Testis (tissue), 2 donors: ENCODE measurements at regions not wholly inside any gene's neighbourhood (a gene's known extent, or its start where the extent isn't known, plus 50 kb on each side); places are given as distances from the start of the nearest gene placed in this dataset.

Experiments
- DNase-seq: peaks from one replicate; pipeline ENCODE4 v3.0.0-alpha.2; 2019
- H3K27ac ChIP-seq, 2 donors: fragments of 200-600 bp; sonication (generic); one replicate each; pipeline ENCODE4 v1.5.1; 2019
- H3K27me3 ChIP-seq: fragments of 200-600 bp; sonication (generic); one replicate; pipeline ENCODE4 v1.5.1; 2019
- H3K36me3 ChIP-seq: fragments of 200-600 bp; sonication (generic); one replicate; pipeline ENCODE4 v1.5.1; 2017; ENCODE audit warnings: low read depth; ENCODE audit errors: missing control alignments
- H3K4me1 ChIP-seq: fragments of 200-600 bp; sonication (generic); one replicate; pipeline ENCODE4 v1.5.1; 2019
- H3K4me3 ChIP-seq, 2 donors: fragments of 200-600 bp; sonication (generic); one replicate each; pipeline ENCODE4 v1.5.1; 2017 to 2019
- H3K9me3 ChIP-seq: fragments of 200-600 bp; sonication (generic); one replicate; pipeline ENCODE4 v1.5.1; 2017
- POLR2A ChIP-seq: fragments of 450-650 bp; IDR thresholded peaks from one replicate; pipeline ENCODE4 v1.6.1; 2017; ENCODE audit warnings: antibody characterized with exemption, mild to moderate bottlenecking, moderate library complexity
- WGBS, 2 donors: methylation state at CpG; one replicate each; pipeline ENCODE4 v1.1.5; 2018; 5-methylcytosine and 5-hydroxymethylcytosine counted together
- intact Hi-C: fragments of 100-400 bp; cut with DNase I; formaldehyde crosslinking; loops from one replicate; pipeline ENCODE4 v1.15.1; 2023; ENCODE audit warnings: low total_unique reads
- TF ChIP-seq, protein P1 (sequence below), 3 experiments: fragments of 450-650 bp in 2 of 3; fragments of 200-600 bp in 1 of 3; sonication (generic) in 1 of 3; IDR thresholded peaks; one replicate each; pipeline ENCODE4 v1.5.1; 2016 to 2019; ENCODE audit warnings: antibody characterized with exemption in 3 of 3, mild to moderate bottlenecking in 2 of 3, moderate library complexity in 1 of 3

DNA sequence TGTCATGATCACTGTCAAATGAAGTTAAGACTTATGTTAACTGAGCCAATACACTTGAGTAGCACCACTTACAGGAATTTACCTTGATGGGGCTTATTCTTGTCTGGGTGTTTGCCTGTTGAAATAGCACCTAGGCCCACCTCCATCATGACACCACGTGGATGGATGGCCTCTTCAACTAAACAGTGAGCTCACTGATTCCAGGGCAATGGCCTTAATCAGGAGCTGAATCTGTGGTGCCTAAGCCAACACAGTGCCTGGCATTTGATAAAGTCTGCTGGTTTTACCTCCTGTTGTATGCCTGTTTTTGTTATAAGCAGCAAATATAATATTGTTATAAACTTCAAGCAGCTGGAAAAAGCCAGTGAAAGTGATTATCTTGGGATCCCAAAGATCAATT lies 190.5 kb downstream of the LURAP1L start:
- no peaks in the 10 kb centered on the region for H3K4me1 ChIP-seq
- no peaks in the 10 kb centered on the region for H3K27me3 ChIP-seq
- 64 to 79% methylated on average over 1 of the region's 1 CpG for WGBS, 2 donors
- DNase-seq: no peak
- no peaks in the 10 kb centered on the region for H3K9me3 ChIP-seq
- intact Hi-C loops: no loop called here
- no peak for TF ChIP-seq POLR2A
- TF ChIP-seq, protein P1, sequence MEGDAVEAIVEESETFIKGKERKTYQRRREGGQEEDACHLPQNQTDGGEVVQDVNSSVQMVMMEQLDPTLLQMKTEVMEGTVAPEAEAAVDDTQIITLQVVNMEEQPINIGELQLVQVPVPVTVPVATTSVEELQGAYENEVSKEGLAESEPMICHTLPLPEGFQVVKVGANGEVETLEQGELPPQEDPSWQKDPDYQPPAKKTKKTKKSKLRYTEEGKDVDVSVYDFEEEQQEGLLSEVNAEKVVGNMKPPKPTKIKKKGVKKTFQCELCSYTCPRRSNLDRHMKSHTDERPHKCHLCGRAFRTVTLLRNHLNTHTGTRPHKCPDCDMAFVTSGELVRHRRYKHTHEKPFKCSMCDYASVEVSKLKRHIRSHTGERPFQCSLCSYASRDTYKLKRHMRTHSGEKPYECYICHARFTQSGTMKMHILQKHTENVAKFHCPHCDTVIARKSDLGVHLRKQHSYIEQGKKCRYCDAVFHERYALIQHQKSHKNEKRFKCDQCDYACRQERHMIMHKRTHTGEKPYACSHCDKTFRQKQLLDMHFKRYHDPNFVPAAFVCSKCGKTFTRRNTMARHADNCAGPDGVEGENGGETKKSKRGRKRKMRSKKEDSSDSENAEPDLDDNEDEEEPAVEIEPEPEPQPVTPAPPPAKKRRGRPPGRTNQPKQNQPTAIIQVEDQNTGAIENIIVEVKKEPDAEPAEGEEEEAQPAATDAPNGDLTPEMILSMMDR (IDR thresholded peaks at IDR 0.05): no peak
- no peak overlapping the region for H3K27ac ChIP-seq
- H3K4me3 ChIP-seq: no peak overlapping the region
- no peaks in the 10 kb centered on the region for H3K36me3 ChIP-seq

DNA sequence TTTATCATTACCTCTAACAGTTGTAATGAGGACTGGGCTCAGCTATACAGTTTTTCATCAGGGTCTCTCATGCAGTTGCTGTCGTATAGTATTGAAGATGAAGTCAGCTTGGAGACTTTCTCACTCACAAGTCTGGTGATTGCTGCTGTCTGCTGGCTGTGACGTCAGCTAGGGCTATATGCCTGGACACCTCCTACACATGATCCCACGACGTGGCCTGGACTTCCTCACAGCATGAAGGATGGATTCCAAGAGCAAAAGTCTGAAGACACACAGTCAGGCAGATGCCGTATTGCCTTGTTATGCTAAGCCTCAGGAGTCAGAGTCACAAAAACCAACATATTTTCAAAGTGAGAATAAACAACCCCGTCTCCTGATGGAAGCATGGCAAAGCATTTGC lies 193.3 kb downstream of the LURAP1L start:
- WGBS, 2 donors: 60 to 76% methylated on average over 6 of the region's 6 CpGs
- Histone ChIP-seq H3K4me1 (no peaks in the 10 kb centered on the region), H3K27ac (no peak overlapping the region), H3K4me3 (no peak overlapping the region), H3K27me3 (no peaks in the 10 kb centered on the region), H3K9me3 (no peaks in the 10 kb centered on the region), H3K36me3 (no peaks in the 10 kb centered on the region)
- intact Hi-C loops: no loop called here
- DNase-seq: no peak
- TF ChIP-seq POLR2A: no peak
- TF ChIP-seq, protein P1 (IDR thresholded peaks at IDR 0.05): no peak

DNA sequence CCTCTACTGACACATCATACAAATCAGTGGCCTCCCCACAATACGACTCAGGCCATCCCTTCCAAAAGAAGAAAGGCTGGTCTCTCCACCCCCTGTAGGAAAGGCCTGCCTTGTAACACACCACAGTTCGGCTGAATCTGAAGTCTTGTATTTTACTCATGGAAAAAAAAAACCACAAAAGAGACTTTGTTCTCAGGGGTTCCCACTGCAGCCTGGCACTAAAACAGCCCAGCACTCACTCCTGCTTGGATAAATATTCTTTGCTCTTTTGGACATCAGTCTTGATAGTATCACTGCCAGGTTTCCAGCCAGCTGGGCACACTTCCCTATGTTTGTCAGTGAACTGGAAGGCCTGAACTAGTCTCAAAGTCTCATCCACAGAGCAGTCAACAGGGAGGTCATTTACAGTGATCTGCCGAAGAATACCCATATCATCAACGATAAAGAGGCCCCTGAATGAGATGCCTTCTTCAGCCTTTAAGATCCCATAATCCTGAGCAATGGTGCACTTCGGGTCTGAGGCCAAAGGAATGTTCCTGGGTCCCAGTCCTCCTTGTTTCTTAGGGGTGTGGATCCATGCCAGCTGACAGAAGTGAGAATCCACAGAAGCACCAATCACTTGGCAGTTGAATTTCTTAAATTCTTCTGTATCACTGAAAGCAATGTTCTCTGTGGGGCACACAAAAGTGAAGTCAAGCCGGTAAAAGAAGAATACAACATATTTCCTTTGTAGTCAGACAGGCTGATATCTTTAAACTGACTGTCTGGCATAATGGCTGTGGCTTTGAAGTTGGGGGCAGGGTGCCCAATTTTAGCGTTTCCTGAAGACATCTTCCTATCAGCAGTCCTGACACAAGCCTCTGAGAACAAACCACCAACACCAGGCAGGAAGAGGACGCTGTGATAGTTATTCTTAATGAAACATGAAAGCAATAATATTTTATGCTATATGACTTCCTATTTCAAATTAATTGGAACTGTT lies 198.1 kb downstream of the LURAP1L start:
- no peak for TF ChIP-seq POLR2A
- TF ChIP-seq, protein P1 (IDR thresholded peaks at IDR 0.05): no peak
- intact Hi-C loops: no loop called here
- H3K27me3 ChIP-seq: no peaks in the 10 kb centered on the region
- no peaks in the 10 kb centered on the region for H3K9me3 ChIP-seq
- WGBS, 2 donors: 55 to 57% methylated on average over 8 of the region's 8 CpGs
- no peak for DNase-seq
- no peaks in the 10 kb centered on the region for H3K36me3 ChIP-seq
- H3K4me1 ChIP-seq: no peaks in the 10 kb centered on the region
- H3K27ac ChIP-seq: no peak overlapping the region
- no peak overlapping the region for H3K4me3 ChIP-seq

DNA sequence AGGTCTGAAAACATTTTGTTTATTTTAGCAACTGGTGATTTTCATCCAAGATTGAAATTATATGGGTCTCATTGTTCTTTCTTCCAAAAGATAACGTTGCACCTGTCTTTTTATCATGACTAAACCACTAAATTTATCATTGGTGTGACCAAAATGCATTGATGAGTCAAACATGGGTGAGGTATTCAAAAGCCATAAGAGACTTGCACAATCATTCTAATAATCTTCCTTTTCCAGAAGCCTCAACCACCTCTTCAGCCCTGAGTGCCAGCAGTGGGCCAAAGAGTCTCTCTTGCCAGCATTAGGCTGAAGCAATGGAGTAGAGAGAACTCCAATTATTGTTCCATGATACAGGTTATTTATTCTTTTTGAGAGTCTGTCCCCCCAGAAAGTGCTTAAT lies 198.9 kb downstream of the LURAP1L start:
- intact Hi-C loops: no loop called here
- no peak for DNase-seq
- TF ChIP-seq, protein P1 (IDR thresholded peaks at IDR 0.05): no peak
- TF ChIP-seq POLR2A: no peak
- WGBS, 2 donors: 69 to 70% methylated on average over 1 of the region's 1 CpG
- Histone ChIP-seq H3K27me3 (no peaks in the 10 kb centered on the region), H3K4me3 (no peak overlapping the region), H3K4me1 (no peaks in the 10 kb centered on the region), H3K36me3 (no peaks in the 10 kb centered on the region), H3K9me3 (no peaks in the 10 kb centered on the region), H3K27ac (no peak overlapping the region)

DNA sequence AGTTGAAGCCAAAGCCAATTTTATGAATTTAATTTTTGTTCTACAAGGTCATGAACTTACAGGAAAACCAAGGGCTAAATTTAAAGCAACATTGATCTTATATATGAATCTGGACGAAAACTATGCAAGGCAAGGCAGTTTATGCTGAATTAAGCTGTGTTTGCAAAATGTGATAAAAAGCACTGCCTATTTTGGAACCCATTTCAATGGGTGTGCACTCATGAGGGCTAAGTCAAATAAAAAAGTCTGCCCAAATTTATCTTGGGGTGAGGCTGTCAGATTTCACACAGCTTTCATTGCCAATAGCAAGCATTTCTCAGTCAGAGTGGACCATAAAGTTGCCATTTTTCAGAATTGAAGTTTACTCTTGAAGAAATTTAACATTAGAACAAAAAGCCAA lies 199.9 kb downstream of the LURAP1L start:
- Histone ChIP-seq H3K9me3 (no peaks in the 10 kb centered on the region), H3K27me3 (no peaks in the 10 kb centered on the region), H3K27ac (no peak overlapping the region), H3K4me3 (no peak overlapping the region), H3K4me1 (no peaks in the 10 kb centered on the region), H3K36me3 (no peaks in the 10 kb centered on the region)
- no peak for DNase-seq
- no peak for TF ChIP-seq POLR2A
- TF ChIP-seq, protein P1 (IDR thresholded peaks at IDR 0.05): no peak
- intact Hi-C loops: no loop called here
- WGBS, 2 donors: 87 to 88% methylated on average over 1 of the region's 1 CpG
